Putamen (tissue), 1 donor: ENCODE measurements at regions not wholly inside any gene's neighbourhood (a gene's known extent, or its start where the extent isn't known, plus 50 kb on each side); places are given as distances from the start of the nearest gene placed in this dataset.

ENCODE experiments used
- DNase-seq: peaks from one replicate; pipeline ENCODE4 v3.0.0-alpha.2; 2016; ENCODE audit warnings: low spot score

GRCh38 chr10:93178226-93178625 lies 104.5 kb downstream of the CYP26A1 start:
- no peak for DNase-seq

GRCh38 chr10:93180482-93180931 lies 106.8 kb downstream of the CYP26A1 start:
- DNase-seq, result no peak

GRCh38 chr10:93181271-93182048 lies 107.8 kb downstream of the CYP26A1 start:
- no peak for DNase-seq

GRCh38 chr10:93182049-93182327 lies 108.3 kb downstream of the CYP26A1 start:
- no peak for DNase-seq

GRCh38 chr10:93182790-93183189 lies 109.1 kb downstream of the CYP26A1 start:
- no peak for DNase-seq

GRCh38 chr10:93186653-93187052 lies 113.0 kb downstream of the CYP26A1 start:
- DNase-seq, result no peak

GRCh38 chr10:93189944-93190343 lies 116.3 kb downstream of the CYP26A1 start:
- no peak for DNase-seq

- no peak for DNase-seq
Measured at GRCh38 chr10:93190372-93190771, 116.7 kb downstream of the CYP26A1 start.

- no peak for DNase-seq
Measured at GRCh38 chr10:93193906-93194305, 120.2 kb downstream of the CYP26A1 start.

GRCh38 chr10:93198401-93199131 lies 124.9 kb downstream of the CYP26A1 start:
- no peak for DNase-seq

- DNase-seq, result peak; percentile 53
Measured at GRCh38 chr10:93199191-93199751, 125.6 kb downstream of the CYP26A1 start.

GRCh38 chr10:93204494-93205485 lies 131.1 kb downstream of the CYP26A1 start:
- no peak for DNase-seq

GRCh38 chr10:93206652-93207051 lies 133.0 kb downstream of the CYP26A1 start:
- DNase-seq, result no peak

GRCh38 chr10:93208717-93209464 lies 135.2 kb downstream of the CYP26A1 start:
- no peak for DNase-seq

- DNase-seq, result no peak
Measured at GRCh38 chr10:93211991-93212390, 138.3 kb downstream of the CYP26A1 start.

- no peak for DNase-seq
Measured at GRCh38 chr10:93215312-93215711, 141.6 kb downstream of the CYP26A1 start.

- no peak for DNase-seq
Measured at GRCh38 chr10:93216341-93216985, 142.8 kb downstream of the CYP26A1 start.

- no peak for DNase-seq
Measured at GRCh38 chr10:93218386-93218785, 144.7 kb downstream of the CYP26A1 start.

GRCh38 chr10:93219347-93219746 lies 145.7 kb downstream of the CYP26A1 start:
- DNase-seq, result no peak

- no peak for DNase-seq
Measured at GRCh38 chr10:93220296-93221170, 146.8 kb downstream of the CYP26A1 start.
